GM19395 (cell line): ENCODE measurements at regions not wholly inside any gene's neighbourhood (a gene's known extent, or its start where the extent isn't known, plus 50 kb on each side); places are given as distances from the start of the nearest gene placed in this dataset.
"Not testable (repeated sequence)": the region's sequence is repeated elsewhere in the genome, so short reads cannot be mapped to it uniquely, and the experiment has no call there.

ENCODE experiments used
- ATAC-seq: cut with Tn5 transposase; IDR thresholded peaks from one replicate; pipeline ENCODE4 v1.9.1; 2021; ENCODE audit warnings: mild to moderate bottlenecking, moderate library complexity; ENCODE audit not compliant: unreplicated experiment

GRCh38 chr21:15199414-15200383 lies 134.9 kb upstream of the NRIP1 start:
- ATAC-seq: no peak

- no peak for ATAC-seq
Measured at GRCh38 chr21:15203740-15204139, 138.9 kb upstream of the NRIP1 start.

- ATAC-seq: no peak
Measured at GRCh38 chr21:15204140-15204969, 139.6 kb upstream of the NRIP1 start.

- no peak for ATAC-seq
Measured at GRCh38 chr21:15204970-15205286, 140.1 kb upstream of the NRIP1 start.

GRCh38 chr21:15206514-15206913 lies 141.7 kb upstream of the NRIP1 start:
- peak; percentile 91 for ATAC-seq

- ATAC-seq: no peak
Measured at GRCh38 chr21:15207231-15207630, 142.4 kb upstream of the NRIP1 start.

- no peak for ATAC-seq
Measured at GRCh38 chr21:15207635-15208370, 143.0 kb upstream of the NRIP1 start.

- ATAC-seq: no peak
Measured at GRCh38 chr21:15208786-15209185, 144.0 kb upstream of the NRIP1 start.

- no peak for ATAC-seq
Measured at GRCh38 chr21:15209224-15209623, 144.4 kb upstream of the NRIP1 start.

- ATAC-seq: no peak
Measured at GRCh38 chr21:15210235-15210678, 145.5 kb upstream of the NRIP1 start.

GRCh38 chr21:15211491-15212133 lies 146.8 kb upstream of the NRIP1 start:
- ATAC-seq: no peak

- ATAC-seq: no peak
Measured at GRCh38 chr21:15212206-15212605, 147.4 kb upstream of the NRIP1 start.

- ATAC-seq: not testable (repeated sequence)
Measured at GRCh38 chr21:15218476-15218875, 153.7 kb upstream of the NRIP1 start.

- ATAC-seq: no peak
Measured at GRCh38 chr21:15219039-15219438, 154.2 kb upstream of the NRIP1 start.

- no peak for ATAC-seq
Measured at GRCh38 chr21:15219894-15220293, 155.1 kb upstream of the NRIP1 start.

GRCh38 chr21:15221799-15222386 lies 157.1 kb upstream of the NRIP1 start:
- ATAC-seq: no peak

- ATAC-seq: no peak
Measured at GRCh38 chr21:15222707-15223106, 157.9 kb upstream of the NRIP1 start.

GRCh38 chr21:15224346-15225086 lies 159.7 kb upstream of the NRIP1 start:
- no peak for ATAC-seq

- no peak for ATAC-seq
Measured at GRCh38 chr21:15227919-15228318, 163.1 kb upstream of the NRIP1 start.

- ATAC-seq: no peak
Measured at GRCh38 chr21:15229390-15229789, 164.6 kb upstream of the NRIP1 start.
